ENCODE measurements at regions not wholly inside any gene's neighbourhood (a gene's known extent, or its start where the extent isn't known, plus 50 kb on each side); places are given as distances from the start of the nearest gene placed in this dataset.

DNA sequence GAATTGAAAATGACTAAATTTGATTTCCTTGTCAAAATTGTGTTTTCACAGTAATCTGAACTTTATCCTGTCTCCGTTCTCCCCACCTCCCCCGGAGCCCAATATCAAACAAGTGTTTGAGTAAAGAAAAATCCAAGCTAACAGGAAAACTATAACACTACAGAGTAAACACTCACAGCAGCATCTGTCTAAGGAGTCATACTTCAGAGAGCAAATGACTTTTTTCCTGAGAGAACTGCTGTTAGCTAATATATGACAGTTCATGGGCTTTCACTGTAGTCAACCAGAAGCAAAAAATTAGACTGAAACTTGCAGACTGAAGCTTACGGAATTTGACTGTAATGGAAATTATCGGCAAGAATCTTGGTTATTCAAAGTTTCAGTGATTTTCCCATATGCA lies 321.7 kb downstream of the ANKRD50 start:
- no peak for DNase-seq
- TF ChIP-seq GATA1 (IDR thresholded peaks at IDR 0.05; ENCODE audit: low read depth, low read length) (no peak), POLR2A (IDR thresholded peaks at IDR 0.05; ENCODE audit: low read length) (no peak)

DNA sequence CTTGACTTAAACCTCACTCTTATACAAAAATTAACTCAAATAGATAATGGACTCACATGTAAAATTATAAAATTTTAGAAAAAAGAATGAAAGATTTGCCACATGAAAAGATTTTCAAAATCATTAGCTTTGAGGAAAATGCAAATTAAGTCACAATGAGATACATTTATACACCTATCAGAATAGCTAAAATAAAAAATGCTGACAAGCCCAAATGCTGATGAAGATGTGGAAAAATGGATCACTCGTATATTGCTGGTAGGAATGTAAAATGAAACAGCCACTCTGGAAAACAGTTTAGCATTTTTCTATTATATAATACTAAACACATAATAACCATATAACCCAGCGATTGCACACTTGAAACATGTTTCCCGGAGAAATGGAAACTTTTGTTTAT lies 316.2 kb downstream of the ANKRD50 start:
- TF ChIP-seq POLR2A (IDR thresholded peaks at IDR 0.05; ENCODE audit: low read length) (no peak), GATA1 (IDR thresholded peaks at IDR 0.05; ENCODE audit: low read depth, low read length) (no peak)
- no peak for DNase-seq

- no peak for DNase-seq
- no peak for TF ChIP-seq GATA1 (IDR thresholded peaks at IDR 0.05; ENCODE audit: low read depth, low read length)
- TF ChIP-seq POLR2A (IDR thresholded peaks at IDR 0.05; ENCODE audit: low read length): no peak
Observed at GRCh38 chr4:124401606-124402005, 310.9 kb downstream of the ANKRD50 start.

- no peak for DNase-seq
- TF ChIP-seq GATA1 (IDR thresholded peaks at IDR 0.05; ENCODE audit: low read depth, low read length): no peak
- TF ChIP-seq POLR2A (IDR thresholded peaks at IDR 0.05; ENCODE audit: low read length): no peak
Observed at GRCh38 chr4:124409044-124409443, 303.5 kb downstream of the ANKRD50 start.

- DNase-seq: no peak
- TF ChIP-seq POLR2A (IDR thresholded peaks at IDR 0.05; ENCODE audit: low read length): no peak
- no peak for TF ChIP-seq GATA1 (IDR thresholded peaks at IDR 0.05; ENCODE audit: low read depth, low read length)
Observed at GRCh38 chr4:124414276-124415040, 298.1 kb downstream of the ANKRD50 start.

GRCh38 chr4:124415146-124415545 lies 297.4 kb downstream of the ANKRD50 start:
- TF ChIP-seq GATA1 (IDR thresholded peaks at IDR 0.05; ENCODE audit: low read depth, low read length) (no peak), POLR2A (IDR thresholded peaks at IDR 0.05; ENCODE audit: low read length) (no peak)
- no peak for DNase-seq

GRCh38 chr4:124417371-124417770 lies 295.2 kb downstream of the ANKRD50 start:
- DNase-seq: no peak
- no peak for TF ChIP-seq POLR2A (IDR thresholded peaks at IDR 0.05; ENCODE audit: low read length)
- TF ChIP-seq GATA1 (IDR thresholded peaks at IDR 0.05; ENCODE audit: low read depth, low read length): no peak

DNA sequence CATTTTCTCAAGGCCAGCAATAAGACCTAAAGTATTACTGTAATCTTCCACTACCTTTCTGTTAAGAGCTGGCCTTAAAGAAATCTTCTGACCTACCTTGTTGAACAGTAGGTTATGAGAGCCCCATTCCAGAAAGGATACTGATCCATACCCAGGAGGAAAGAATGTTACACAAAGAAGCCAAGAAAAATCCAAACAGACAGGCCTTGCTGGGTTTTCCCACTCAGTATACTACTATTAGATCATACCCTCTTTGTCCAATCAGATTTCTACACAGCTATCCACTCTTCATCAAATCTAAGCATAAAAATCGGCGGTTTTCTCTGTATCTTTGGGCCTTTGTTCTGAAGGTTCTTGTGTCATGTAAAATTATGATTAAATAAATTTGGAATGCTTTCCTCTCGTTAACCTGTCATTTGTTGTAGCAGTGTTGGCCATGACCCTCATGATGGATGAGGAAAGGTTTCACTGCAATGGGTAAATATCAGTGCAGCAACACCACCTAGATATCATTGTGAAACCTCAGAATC lies 292.3 kb downstream of the ANKRD50 start:
- TF ChIP-seq GATA1 (IDR thresholded peaks at IDR 0.05; ENCODE audit: low read depth, low read length) (no peak), POLR2A (IDR thresholded peaks at IDR 0.05; ENCODE audit: low read length) (no peak)
- no peak for DNase-seq

- DNase-seq: no peak
- TF ChIP-seq POLR2A (IDR thresholded peaks at IDR 0.05; ENCODE audit: low read length) (no peak), GATA1 (IDR thresholded peaks at IDR 0.05; ENCODE audit: low read depth, low read length) (no peak)
Observed at GRCh38 chr4:124423160-124423559, 289.4 kb downstream of the ANKRD50 start.

DNA sequence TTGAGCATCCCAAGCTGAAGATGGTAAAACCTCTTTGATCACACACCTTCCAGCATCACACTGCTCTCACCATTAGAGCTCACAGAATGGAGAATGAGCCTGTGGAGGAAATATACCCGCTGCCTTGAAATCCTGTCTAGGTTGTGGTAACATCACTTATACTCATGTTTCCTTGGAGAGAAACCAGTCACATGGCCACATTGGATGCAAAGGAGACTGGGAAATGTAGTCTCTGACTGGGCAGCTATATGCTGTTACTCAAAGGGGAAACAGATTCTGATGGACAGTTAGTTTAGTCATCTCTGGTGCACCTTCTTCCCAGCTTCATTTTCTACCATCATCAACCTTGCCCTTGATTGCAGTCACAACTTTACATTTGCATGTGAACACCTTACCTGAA lies 286.3 kb downstream of the ANKRD50 start:
- TF ChIP-seq GATA1 (IDR thresholded peaks at IDR 0.05; ENCODE audit: low read depth, low read length) (no peak), POLR2A (IDR thresholded peaks at IDR 0.05; ENCODE audit: low read length) (no peak)
- no peak for DNase-seq

DNA sequence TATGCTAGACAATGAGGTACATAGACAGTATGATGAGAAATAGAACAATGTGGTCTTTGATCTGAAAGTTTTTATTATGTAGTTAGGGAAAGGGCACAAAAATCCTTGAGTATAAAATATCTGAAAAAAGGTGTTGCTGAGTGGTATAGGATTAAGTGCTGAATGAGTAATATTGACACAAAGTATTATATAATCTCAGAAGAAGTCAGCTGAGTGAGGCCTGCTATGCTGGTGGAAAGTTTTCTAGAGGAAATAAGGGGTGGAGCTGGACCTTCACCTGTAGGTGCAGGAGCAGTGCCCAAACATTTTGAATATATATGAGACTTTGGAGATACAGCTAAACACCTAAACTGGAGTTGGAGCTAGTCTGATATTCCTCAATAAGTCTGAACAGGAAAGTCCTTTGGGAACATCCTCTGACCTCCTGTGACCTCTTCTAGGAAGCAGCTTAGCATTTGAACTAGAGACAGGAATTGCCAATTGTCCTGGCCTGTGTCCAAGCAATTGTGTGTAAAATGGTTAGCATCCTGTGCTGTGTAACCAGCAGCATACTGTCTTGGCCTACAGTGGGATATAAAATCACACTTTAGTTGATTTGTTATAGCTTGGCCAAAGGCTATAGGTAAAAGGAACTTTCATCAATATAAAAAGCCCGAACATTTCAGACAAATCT lies 285.3 kb downstream of the ANKRD50 start:
- no peak for DNase-seq
- TF ChIP-seq GATA1 (IDR thresholded peaks at IDR 0.05; ENCODE audit: low read depth, low read length): no peak
- no peak for TF ChIP-seq POLR2A (IDR thresholded peaks at IDR 0.05; ENCODE audit: low read length)

DNA sequence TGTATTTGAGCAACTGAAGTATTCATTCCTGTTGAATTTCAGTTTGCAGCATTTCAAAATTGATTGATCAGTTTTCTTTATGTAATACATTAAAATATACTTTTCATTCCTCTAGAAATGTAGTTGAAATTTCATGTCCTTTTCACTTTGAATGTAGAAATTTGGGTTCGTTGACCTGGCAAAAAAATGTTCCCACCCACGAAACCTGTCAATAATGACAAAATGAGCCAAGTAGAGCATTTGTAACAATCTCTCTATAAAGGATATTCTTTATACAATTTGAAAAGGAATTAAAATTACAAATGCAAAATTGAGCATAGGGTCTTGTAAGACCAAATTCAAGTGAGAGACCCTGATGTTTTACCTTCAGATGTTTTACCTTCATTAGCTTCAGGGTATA lies 283.9 kb downstream of the ANKRD50 start:
- TF ChIP-seq POLR2A (IDR thresholded peaks at IDR 0.05; ENCODE audit: low read length): no peak
- DNase-seq: no peak

- no peak for DNase-seq
- TF ChIP-seq POLR2A (IDR thresholded peaks at IDR 0.05; ENCODE audit: low read length) (no peak), GATA1 (IDR thresholded peaks at IDR 0.05; ENCODE audit: low read depth, low read length) (no peak)
Observed at GRCh38 chr4:124429746-124430250, 282.7 kb downstream of the ANKRD50 start.

DNA sequence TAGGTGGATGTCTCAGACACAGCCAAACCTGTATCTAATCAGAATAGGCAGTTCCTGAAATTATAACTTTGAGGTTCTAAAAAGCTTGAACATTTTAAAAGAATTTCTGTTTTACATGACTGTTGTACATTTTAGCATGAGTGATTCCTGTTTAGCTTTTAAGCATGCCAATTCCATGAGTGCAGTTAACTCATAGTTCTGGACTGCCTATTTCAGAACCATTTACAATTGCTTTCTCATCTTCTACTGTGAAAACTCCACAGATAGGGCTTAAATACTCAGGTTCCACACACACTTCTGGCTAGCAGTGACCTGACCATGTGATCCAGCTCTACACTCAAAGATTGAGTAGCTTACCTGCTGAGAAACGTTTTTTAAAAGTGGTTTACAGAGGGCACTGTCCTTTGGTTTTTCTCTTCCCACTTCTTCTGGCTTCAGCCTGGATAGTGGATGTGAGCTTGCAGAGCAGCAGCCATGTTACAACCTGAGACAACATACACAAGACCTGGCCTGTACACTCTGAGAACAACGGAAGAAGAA lies 280.8 kb downstream of the ANKRD50 start:
- no peak for TF ChIP-seq POLR2A (IDR thresholded peaks at IDR 0.05; ENCODE audit: low read length)
- TF ChIP-seq GATA1 (IDR thresholded peaks at IDR 0.05; ENCODE audit: low read depth, low read length): no peak
- DNase-seq: no peak

Data from erythroblast (primary cell).